B cell (primary cell): ENCODE measurements at regions not wholly inside any gene's neighbourhood (a gene's known extent, or its start where the extent isn't known, plus 50 kb on each side); places are given as distances from the start of the nearest gene placed in this dataset.

ENCODE experiments used
- ATAC-seq: fragments of 200-7000 bp; cut with Tn5 transposase; one replicate; pipeline ENCODE4 v1.10.0; 2021; ENCODE audit warnings: low read depth, mild to moderate bottlenecking, moderate number of reproducible peaks, moderate library complexity
- CTCF ChIA-PET: fragments of 350-600 bp; sonication (Branson Sonifier 250); formaldehyde crosslinking; loops from one replicate; lab custom pipeline; 2021; ENCODE audit warnings: antibody characterized with exemption, inconsistent platforms; lab: Charles Lee
- POLR2A ChIA-PET: fragments of 350-600 bp; sonication (Branson Sonifier 250); formaldehyde crosslinking; loops from one replicate; lab custom pipeline; 2021; ENCODE audit warnings: antibody characterized with exemption; lab: Charles Lee
- DNase-seq: peaks from one replicate; pipeline ENCODE4 v3.0.0; 2013
- H2AFZ ChIP-seq: 2 replicates; pipeline ENCODE4 v1.6.1; 2012; ENCODE audit warnings: mild to moderate bottlenecking, low read depth, low read length; ENCODE audit not compliant: insufficient read depth, poor library complexity, severe bottlenecking
- H3K27ac ChIP-seq, 2 donors: 1 replicate in 1 of 2; 2 replicates in 1 of 2; pipeline ENCODE4 v1.5.1; 2012 to 2013; ENCODE audit warnings: low read length in 2 of 2, mild to moderate bottlenecking in 2 of 2, moderate library complexity in 1 of 2
- H3K27me3 ChIP-seq, 4 experiments: fragments of 200-600 bp in 1 of 4; sonication (generic) in 1 of 4; replicated peaks in 1 of 4; 1 replicate in 2 of 4; 2 replicates in 2 of 4; pipeline versions ENCODE4 v1.6.1 to v1.7.0; 2013 to 2016; ENCODE audit warnings: low read length in 3 of 4, mild to moderate bottlenecking in 2 of 4, mixed read lengths in 1 of 4, moderate library complexity in 1 of 4; ENCODE audit not compliant: insufficient read depth in 4 of 4, control insufficient read depth in 3 of 4; ENCODE audit errors: control extremely low read depth in 1 of 4
- H3K36me3 ChIP-seq, 2 experiments: replicated peaks in 1 of 2; 1 replicate in 1 of 2; 2 replicates in 1 of 2; pipeline versions ENCODE4 v1.6.1 to v1.7.1; 2013; ENCODE audit warnings: low read length in 1 of 2; ENCODE audit not compliant: insufficient read depth in 2 of 2, control insufficient read depth in 1 of 2; ENCODE audit errors: control extremely low read depth in 1 of 2, extremely low read depth in 1 of 2
- H3K4me1 ChIP-seq, 2 donors: fragments of 200-600 bp in 1 of 2; sonication (generic) in 1 of 2; 1 replicate in 1 of 2; 2 replicates in 1 of 2; pipeline versions ENCODE4 v1.5.1 to v1.6.1; 2013 to 2017; ENCODE audit warnings: low read length in 2 of 2; ENCODE audit not compliant: control insufficient read depth in 2 of 2, insufficient read depth in 2 of 2
- H3K4me2 ChIP-seq: replicated peaks from 2 replicates; pipeline ENCODE3; 2012; ENCODE audit warnings: mild to moderate bottlenecking, low read depth, low read length; ENCODE audit not compliant: poor library complexity, severe bottlenecking
- H3K4me3 ChIP-seq, 5 experiments: fragments of 200-600 bp in 1 of 5; sonication (generic) in 1 of 5; 1 replicate in 3 of 5; 2 replicates in 2 of 5; pipeline versions ENCODE4 v1.5.1 to v1.7.0; 2011 to 2016; ENCODE audit warnings: low read length in 4 of 5, mild to moderate bottlenecking in 4 of 5, low read depth in 2 of 5, control low read depth in 1 of 5, moderate library complexity in 1 of 5; ENCODE audit not compliant: insufficient read depth in 1 of 5; ENCODE audit errors: control extremely low read depth in 1 of 5, extremely low read depth in 1 of 5
- H3K79me2 ChIP-seq: fragments of 200-600 bp; sonication (generic); one replicate; pipeline ENCODE4 v1.6.0; 2016; ENCODE audit warnings: low read length; ENCODE audit not compliant: control insufficient read depth, insufficient read depth
- H3K9ac ChIP-seq: fragments of 200-600 bp; sonication (generic); 2 replicates; pipeline ENCODE4 v1.6.1; 2017; ENCODE audit warnings: mild to moderate bottlenecking, low read length, moderate library complexity
- H3K9me3 ChIP-seq, 3 donors: one replicate each; pipeline versions ENCODE4 v1.6.1 to v1.7.1; 2013; ENCODE audit warnings: low read length in 2 of 3; ENCODE audit not compliant: control insufficient read depth in 2 of 3, insufficient read depth in 1 of 3; ENCODE audit errors: control extremely low read depth in 1 of 3
- H4K20me1 ChIP-seq: 2 replicates; pipeline ENCODE4 v1.6.0; 2012; ENCODE audit warnings: mild to moderate bottlenecking, low read length; ENCODE audit not compliant: insufficient read depth, control insufficient read depth, poor library complexity, severe bottlenecking
- H3K27ac Mint-ChIP-seq: one replicate; pipeline ENCODE4 v1.8.0; 2021; ENCODE audit warnings: mixed read lengths
- H3K27me3 Mint-ChIP-seq: one replicate; pipeline ENCODE4 v1.8.0; 2021; ENCODE audit warnings: mixed read lengths
- H3K4me1 Mint-ChIP-seq: one replicate; pipeline ENCODE4 v1.8.0; 2021; ENCODE audit warnings: mixed read lengths
- H3K4me3 Mint-ChIP-seq: one replicate; pipeline ENCODE4 v1.8.0; 2021; ENCODE audit warnings: mixed read lengths
- H3K9me3 Mint-ChIP-seq: one replicate; pipeline ENCODE4 v1.8.0; 2022; ENCODE audit warnings: mixed read lengths; ENCODE audit not compliant: insufficient read depth
- CTCF ChIP-seq: fragments of 200-600 bp; IDR thresholded peaks from one replicate; pipeline ENCODE4 v1.8.0; 2022; ENCODE audit warnings: antibody characterized with exemption, mild to moderate bottlenecking
- EZH2 ChIP-seq: IDR thresholded peaks from 2 replicates; pipeline ENCODE4 v1.6.1; 2012; ENCODE audit warnings: borderline replicate concordance, low read depth, mild to moderate bottlenecking, moderate library complexity, low read length; ENCODE audit not compliant: insufficient read depth, poor library complexity, severe bottlenecking
- WGBS: methylation state at CpG from one replicate; pipeline ENCODE4 v1.1.5; 2013; ENCODE audit warnings: missing lambda C conversion rate; ENCODE audit not compliant: insufficient coverage; 5-methylcytosine and 5-hydroxymethylcytosine counted together
- intact Hi-C: fragments of 100-400 bp; cut with micrococcal nuclease; formaldehyde crosslinking; loops from one replicate; pipeline ENCODE4 v1.10.0; 2022

GRCh38 chr14:25463480-25463879 lies 413.5 kb upstream of the STXBP6 start:
- Mint-ChIP-seq H3K27me3 (no peaks in the 10 kb centered on the region), H3K27ac (no peak overlapping the region), H3K4me3 (no peak overlapping the region), H3K4me1 (no peaks in the 10 kb centered on the region), H3K9me3 (no peaks in the 10 kb centered on the region)
- H3K4me2 ChIP-seq: no peak overlapping the region
- H3K36me3 ChIP-seq: no peaks in the 10 kb centered on the region
- ChIA-PET POLR2A (no interaction called here), CTCF (no interaction called here)
- H4K20me1 ChIP-seq: no peaks in the 10 kb centered on the region
- no peak overlapping the region for H2AFZ ChIP-seq
- H3K9ac ChIP-seq: no peak overlapping the region
- intact Hi-C loops: no loop called here
- no peaks in the 10 kb centered on the region for H3K4me1 ChIP-seq
- no peak for TF ChIP-seq CTCF
- TF ChIP-seq EZH2: no peak
- no peak overlapping the region for H3K27ac ChIP-seq
- no peak for ATAC-seq
- WGBS: no CpG with 5 or more reads among the region's 1 CpG
- H3K79me2 ChIP-seq: no peaks in the 10 kb centered on the region
- H3K4me3 ChIP-seq: no peak overlapping the region
- no peak for DNase-seq
- no peaks in the 10 kb centered on the region for H3K27me3 ChIP-seq
- no peaks in the 10 kb centered on the region for H3K9me3 ChIP-seq

- POLR2A ChIA-PET: no interaction called here
- intact Hi-C loops: no loop called here
- no peak overlapping the region for H3K4me3 Mint-ChIP-seq
These were observed 411.8 kb upstream of the STXBP6 start for GRCh38 chr14:25461780-25462179.

More at GRCh38 chr14:25461780-25462179, 411.8 kb upstream of the STXBP6 start:
- no peaks in the 10 kb centered on the region for H3K27me3 Mint-ChIP-seq
- DNase-seq: no peak
- TF ChIP-seq CTCF: no peak
- TF ChIP-seq EZH2: no peak
- no peaks in the 10 kb centered on the region for H3K36me3 ChIP-seq
- no peak overlapping the region for H3K4me2 ChIP-seq
- H3K9me3 ChIP-seq: no peaks in the 10 kb centered on the region
- H3K4me3 ChIP-seq: no peak overlapping the region
- H4K20me1 ChIP-seq: no peaks in the 10 kb centered on the region
- H3K27ac Mint-ChIP-seq: no peak overlapping the region
- no peaks in the 10 kb centered on the region for H3K9me3 Mint-ChIP-seq
- no peaks in the 10 kb centered on the region for H3K4me1 Mint-ChIP-seq
- H2AFZ ChIP-seq: no peak overlapping the region
- H3K4me1 ChIP-seq: no peaks in the 10 kb centered on the region
- H3K79me2 ChIP-seq: no peaks in the 10 kb centered on the region
- H3K27me3 ChIP-seq: no peaks in the 10 kb centered on the region
- no peak for ATAC-seq
- no peak overlapping the region for H3K27ac ChIP-seq
- CTCF ChIA-PET: no interaction called here
- WGBS: 100% methylated on average over 2 of the region's 5 CpGs
- H3K9ac ChIP-seq: no peak overlapping the region
